K562 (cell line): ENCODE measurements at regions not wholly inside any gene's neighbourhood (a gene's known extent, or its start where the extent isn't known, plus 50 kb on each side); places are given as distances from the start of the nearest gene placed in this dataset.

ENCODE experiments used
- ATAC-seq: fragments of 200-7000 bp; cut with Tn5 transposase; 3 replicates; pipeline ENCODE4 v1.9.1; 2020; ENCODE audit warnings: moderate library complexity
- BruUV-seq: library from RNA; stranded (reverse); fragments of 400-500 nt; replicated peaks from 2 replicates; lab custom pipeline; 2021; lab: Mats Ljungman, UMichigan
- CTCF ChIA-PET: fragments of 300-600 bp; formaldehyde crosslinking; extraction: SDS; loops from one replicate; lab custom pipeline; 2021; ENCODE audit warnings: low intra/inter-chr PET ratio; lab: Yijun Ruan, JAX
- POLR2A ChIA-PET: fragments of 300-600, 350-650 bp; sonication (Branson Sonifier 250); formaldehyde crosslinking; extraction: SDS; loops from one replicate; lab custom pipeline; 2021; ENCODE audit warnings: antibody characterized with exemption, inconsistent platforms; lab: Yijun Ruan, JAX
- DNase-seq, 4 experiments: peaks; one replicate each; pipeline versions ENCODE4 v3.0.0 to v3.0.0-alpha.2; 2011 to 2018; ENCODE audit warnings: low spot score in 3 of 4, mixed read lengths in 3 of 4; ENCODE audit errors: extremely low read depth in 1 of 4
- FAIRE-seq: peaks from 2 replicates; lab custom pipeline; 2011; peaks lifted over from hg19 to GRCh38; lab: Jason Lieb, UNC
- H2AFZ ChIP-seq: 2 replicates; pipeline ENCODE4 v1.6.0; 2011; ENCODE audit warnings: low read depth, low read length, control low read depth, inconsistent platforms
- H3K27ac ChIP-seq: fragments of 200-600 bp; 3 replicates; pipeline ENCODE4 v1.8.0; 2011; ENCODE audit warnings: low read depth, mild to moderate bottlenecking, control low read depth, inconsistent platforms, low read length, moderate library complexity, mixed read lengths; ENCODE audit errors: extremely low read depth
- H3K27me3 ChIP-seq, 2 experiments: fragments of 300-600 bp in 1 of 2; 2 replicates in 1 of 2; 3 replicates in 1 of 2; pipeline versions ENCODE4 v1.6.0 to v1.8.0; 2011; ENCODE audit warnings: inconsistent platforms in 2 of 2, low read length in 2 of 2, mild to moderate bottlenecking in 1 of 2, mixed read lengths in 1 of 2, moderate library complexity in 1 of 2; ENCODE audit not compliant: control insufficient read depth in 2 of 2, insufficient read depth in 2 of 2
- H3K36me3 ChIP-seq: fragments of 300-600 bp; 3 replicates; pipeline ENCODE4 v1.8.0; 2011; ENCODE audit warnings: mild to moderate bottlenecking, low read length, inconsistent platforms; ENCODE audit not compliant: control insufficient read depth, insufficient read depth
- H3K4me1 ChIP-seq, 2 experiments: fragments of 200-600 bp in 1 of 2; replicated peaks in 1 of 2; 2 replicates in 1 of 2; 3 replicates in 1 of 2; pipeline versions ENCODE4 v1.5.1 to v1.8.0; 2011; ENCODE audit warnings: inconsistent platforms in 2 of 2, low read length in 2 of 2, mild to moderate bottlenecking in 1 of 2, mixed read lengths in 1 of 2, moderate library complexity in 1 of 2; ENCODE audit not compliant: control insufficient read depth in 2 of 2, insufficient read depth in 2 of 2
- H3K4me2 ChIP-seq: 2 replicates; pipeline ENCODE4 v1.6.1; 2011; ENCODE audit warnings: low read length, control low read depth, inconsistent platforms, mixed read lengths; ENCODE audit not compliant: insufficient read depth
- H3K4me3 ChIP-seq: fragments of 200-600 bp; sonication (generic), shearing (Covaris generic); 2 replicates; pipeline ENCODE4 v1.5.1; 2016; ENCODE audit warnings: control low read depth, inconsistent platforms
- H3K79me2 ChIP-seq: fragments of 200-600 bp; 3 replicates; pipeline ENCODE4 v1.8.0; 2011; ENCODE audit warnings: low read length, inconsistent platforms; ENCODE audit not compliant: control insufficient read depth, insufficient read depth
- H3K9ac ChIP-seq, 2 experiments: 2 replicates each; pipeline versions ENCODE4 v1.6.0 to v1.6.1; 2011; ENCODE audit warnings: low read depth in 2 of 2, low read length in 2 of 2, control low read depth in 1 of 2, inconsistent platforms in 1 of 2, mild to moderate bottlenecking in 1 of 2, mixed read lengths in 1 of 2; ENCODE audit not compliant: insufficient read depth in 1 of 2
- H3K9me1 ChIP-seq: one replicate; pipeline ENCODE4 v1.6.0; 2011; ENCODE audit warnings: inconsistent platforms, mild to moderate bottlenecking, low read length, moderate library complexity; ENCODE audit not compliant: control insufficient read depth, insufficient read depth
- H3K9me3 ChIP-seq: replicated peaks from 2 replicates; pipeline ENCODE4 v1.5.1; 2011; ENCODE audit warnings: low read depth, low read length, inconsistent platforms; ENCODE audit not compliant: control insufficient read depth, insufficient read depth
- H4K20me1 ChIP-seq: replicated peaks from 2 replicates; pipeline ENCODE4 v1.6.1; 2011; ENCODE audit warnings: low read length, inconsistent platforms, mixed read lengths; ENCODE audit not compliant: control insufficient read depth, insufficient read depth
- HDAC2 ChIP-seq: fragments of 450-650 bp; IDR thresholded peaks from 2 replicates; pipeline ENCODE4 v1.6.1; 2016; ENCODE audit warnings: mild to moderate bottlenecking
- MAFF ChIP-seq: IDR thresholded peaks from 2 replicates; pipeline ENCODE4 v1.6.1; 2012; ENCODE audit warnings: low read length, improper control_type of control experiment
- NCOA4 ChIP-seq: fragments of 450-650 bp; IDR thresholded peaks from 2 replicates; pipeline ENCODE4 v1.6.1; 2018; ENCODE audit warnings: mild to moderate bottlenecking; ENCODE audit not compliant: partially characterized antibody
- POLR2H ChIP-seq: IDR thresholded peaks from 2 replicates; pipeline ENCODE4 v1.6.1; 2016; ENCODE audit warnings: missing genetic modification characterization, low read depth, mild to moderate bottlenecking, control low read depth, missing compliant biosample characterization, moderate library complexity
- PYGO2 ChIP-seq: fragments of 450-650 bp; IDR thresholded peaks from 2 replicates; pipeline ENCODE4 v1.6.1; 2016; ENCODE audit warnings: mild to moderate bottlenecking, missing genetic modification characterization, moderate library complexity, missing compliant biosample characterization
- SAFB2 ChIP-seq: fragments of 200-400 bp; formaldehyde crosslinking; IDR thresholded peaks from 2 replicates; pipeline ENCODE4 v1.6.1; 2018; ENCODE audit warnings: borderline replicate concordance, low read length, low read depth, moderate library complexity; ENCODE audit not compliant: severe bottlenecking
- SMC3 ChIP-seq: conservative IDR thresholded peaks from 2 replicates; pipeline ENCODE4 v1.6.1; 2011; ENCODE audit warnings: low read depth, low read length, improper control_type of control experiment; ENCODE audit not compliant: insufficient read depth
- STAG1 ChIP-seq: sonication (generic); formaldehyde crosslinking; IDR thresholded peaks from 2 replicates; pipeline ENCODE4 v1.5.0; 2020; ENCODE audit warnings: missing genetic modification reagents, borderline replicate concordance
- TRIM24 ChIP-seq, 2 experiments: fragments of 450-650 bp; IDR thresholded peaks; 2 replicates each; pipeline ENCODE4 v1.6.1; 2016
- ZNF197 ChIP-seq: fragments of 200-800 bp; sonication (Bioruptor generic); IDR thresholded peaks from 2 replicates; pipeline ENCODE4 v1.6.1; 2016; ENCODE audit warnings: low read depth, missing genetic modification characterization, missing compliant biosample characterization
- WGBS: fragments of 100-300 bp; shearing (Covaris generic); methylation state at CpG from one replicate; pipeline ENCODE4 v1.1.6; 2016; ENCODE audit warnings: low coverage, mixed read lengths; ENCODE audit not compliant: insufficient coverage; ENCODE audit errors: missing lambda C conversion rate; 5-methylcytosine and 5-hydroxymethylcytosine counted together
- in situ Hi-C: fragments of 300-500 bp; cut with MboI; formaldehyde crosslinking; loops from 4 replicates; pipeline ENCODE4 v1.15.0; 2018; ENCODE audit warnings: inconsistent platforms, mixed read lengths
- intact Hi-C: fragments of 100-400 bp; cut with micrococcal nuclease; formaldehyde crosslinking; loops from 2 replicates; pipeline ENCODE4 v1.14.2; 2022

DNA sequence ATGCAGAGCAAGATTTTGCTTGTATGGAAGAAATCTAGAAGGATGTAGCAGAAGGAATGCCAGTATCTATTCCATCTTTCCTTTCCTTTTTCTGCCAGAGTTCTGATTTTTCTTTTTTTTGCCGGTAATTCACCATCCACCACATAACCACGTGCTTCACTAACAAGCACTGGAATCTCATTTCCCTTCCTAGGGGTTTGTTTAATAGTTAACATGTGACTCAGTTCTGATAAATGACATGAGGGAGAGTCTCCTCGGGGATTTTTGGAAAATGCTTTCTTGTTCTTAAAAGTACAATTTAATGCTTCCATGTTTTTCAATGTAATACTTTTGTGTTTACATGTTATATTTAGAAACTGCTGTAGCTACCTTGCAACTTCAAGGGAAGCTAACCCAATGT is 590.2 kb downstream of the SH2D4B start (continued):
- no peak for TF ChIP-seq PYGO2 (tag)
- no peak for TF ChIP-seq SMC3
- TF ChIP-seq STAG1 (CRISPR knock-in tag) = no peak
- no peak for TF ChIP-seq SAFB2
- no peak for TF ChIP-seq MAFF

GRCh38 chr10:81130014-81130413 is 592.3 kb downstream of the SH2D4B start:
- Histone ChIP-seq H4K20me1 (no peaks in the 10 kb centered on the region), H3K27me3 (no peaks in the 10 kb centered on the region), H3K9me1 (no peaks in the 10 kb centered on the region), H3K27ac (no peak overlapping the region), H3K9ac (no peak overlapping the region), H3K9me3 (no peaks in the 10 kb centered on the region), H2AFZ (no peak overlapping the region), H3K4me2 (no peak overlapping the region), H3K4me3 (no peak overlapping the region), H3K79me2 (no peaks in the 10 kb centered on the region), H3K36me3 (no peaks in the 10 kb centered on the region), H3K4me1 (no peaks in the 10 kb centered on the region)
- intact Hi-C loops (no loop called here), in situ Hi-C loops (no loop called here)
- ATAC-seq (no peak), DNase-seq (no peak), FAIRE-seq (no peak)
- ChIA-PET CTCF (no interaction called here), POLR2A (no interaction called here)
- WGBS = 0% methylated on average over 2 of the region's 2 CpGs
- BruUV-seq = no TSS peak
- TF ChIP-seq NCOA4 (no peak), POLR2H (tag) (no peak), ZNF197 (no peak), HDAC2 (no peak), TRIM24 (IDR thresholded peaks at IDR 0.05) (no peak)
